Peyer's patch (tissue), 4 donors: ENCODE measurements at regions not wholly inside any gene's neighbourhood (a gene's known extent, or its start where the extent isn't known, plus 50 kb on each side); places are given as distances from the start of the nearest gene placed in this dataset.

Source experiments
- DNase-seq, 3 donors: peaks; one replicate each; pipeline ENCODE4 v3.0.0-alpha.2; 2017 to 2019
- H3K27ac ChIP-seq, 4 donors: fragments of 200-600 bp; sonication (generic); one replicate each; pipeline ENCODE4 v1.5.1; 2016 to 2019
- H3K27me3 ChIP-seq, 2 donors: fragments of 200-600 bp; sonication (generic); one replicate each; pipeline ENCODE4 v1.5.1; 2019
- H3K36me3 ChIP-seq, 3 donors: fragments of 200-600 bp; sonication (generic); one replicate each; pipeline ENCODE4 v1.5.1; 2016 to 2019
- H3K4me1 ChIP-seq, 4 donors: fragments of 200-600 bp; sonication (generic); one replicate each; pipeline ENCODE4 v1.5.1; 2016 to 2019
- H3K4me3 ChIP-seq, 4 donors: fragments of 200-600 bp; sonication (generic); 1 replicate in 3 of 4; 2 replicates in 1 of 4; pipeline ENCODE4 v1.5.1; 2016 to 2019; ENCODE audit warnings: mild to moderate bottlenecking in 1 of 4
- H3K9me3 ChIP-seq, 4 donors: fragments of 200-600 bp; sonication (generic); one replicate each; pipeline ENCODE4 v1.5.1; 2016 to 2019; ENCODE audit warnings: mild to moderate bottlenecking in 1 of 4
- CTCF ChIP-seq, 6 experiments: fragments of 450-650 bp in 4 of 6; fragments of 200-600 bp in 2 of 6; sonication (generic) in 1 of 6; IDR thresholded peaks; one replicate each; pipeline ENCODE4 v1.5.1; 2017 to 2019; ENCODE audit warnings: antibody characterized with exemption in 6 of 6, mild to moderate bottlenecking in 3 of 6, moderate library complexity in 1 of 6
- POLR2A ChIP-seq, 2 donors: fragments of 450-650 bp; IDR thresholded peaks; one replicate each; pipeline ENCODE4 v1.5.1; 2017; ENCODE audit warnings: antibody characterized with exemption in 2 of 2, mild to moderate bottlenecking in 2 of 2, moderate library complexity in 2 of 2

- Histone ChIP-seq H3K4me1 (no peaks in the 10 kb centered on the region), H3K27ac (no peak overlapping the region), H3K36me3 (no peaks in the 10 kb centered on the region), H3K9me3 (no peaks in the 10 kb centered on the region), H3K4me3 (no peak overlapping the region), H3K27me3 (no peaks in the 10 kb centered on the region)
- TF ChIP-seq CTCF (IDR thresholded peaks at IDR 0.05): no peak
- TF ChIP-seq POLR2A (IDR thresholded peaks at IDR 0.05): no peak
- DNase-seq: no peak
Measured at GRCh38 chrX:11929476-11929875, 171.4 kb downstream of the MSL3 start.

GRCh38 chrX:11932423-11932822, 174.4 kb downstream of the MSL3 start:
- Histone ChIP-seq H3K27ac (no peak overlapping the region), H3K4me1 (no peaks in the 10 kb centered on the region), H3K9me3 (no peaks in the 10 kb centered on the region), H3K36me3 (no peaks in the 10 kb centered on the region), H3K27me3 (no peaks in the 10 kb centered on the region), H3K4me3 (no peak overlapping the region)
- TF ChIP-seq CTCF (IDR thresholded peaks at IDR 0.05) (no peak), POLR2A (IDR thresholded peaks at IDR 0.05) (no peak)
- DNase-seq: no peak

- H3K9me3 ChIP-seq: no peaks in the 10 kb centered on the region
- H3K27ac ChIP-seq: no peak overlapping the region
- DNase-seq: no peak
- no peaks in the 10 kb centered on the region for H3K36me3 ChIP-seq
- H3K27me3 ChIP-seq: no peaks in the 10 kb centered on the region
- no peak overlapping the region for H3K4me3 ChIP-seq
- H3K4me1 ChIP-seq: no peaks in the 10 kb centered on the region
- TF ChIP-seq CTCF (IDR thresholded peaks at IDR 0.05): no peak
- no peak for TF ChIP-seq POLR2A (IDR thresholded peaks at IDR 0.05)
Measured at GRCh38 chrX:11934089-11934488, 176.1 kb downstream of the MSL3 start.

- DNase-seq: no peak
- no peaks in the 10 kb centered on the region for H3K27me3 ChIP-seq
- H3K4me1 ChIP-seq: no peaks in the 10 kb centered on the region
- H3K27ac ChIP-seq: no peak overlapping the region
- no peaks in the 10 kb centered on the region for H3K9me3 ChIP-seq
- no peak overlapping the region for H3K4me3 ChIP-seq
- TF ChIP-seq POLR2A (IDR thresholded peaks at IDR 0.05): no peak
- H3K36me3 ChIP-seq: no peaks in the 10 kb centered on the region
Measured at GRCh38 chrX:11941571-11941970, 183.5 kb downstream of the MSL3 start.

- H3K36me3 ChIP-seq: no peaks in the 10 kb centered on the region
- no peak for DNase-seq
- no peak for TF ChIP-seq POLR2A (IDR thresholded peaks at IDR 0.05)
- TF ChIP-seq CTCF (IDR thresholded peaks at IDR 0.05): no peak
- H3K27ac ChIP-seq: no peak overlapping the region
- no peaks in the 10 kb centered on the region for H3K27me3 ChIP-seq
- no peaks in the 10 kb centered on the region for H3K9me3 ChIP-seq
- H3K4me3 ChIP-seq: no peak overlapping the region
- H3K4me1 ChIP-seq: no peaks in the 10 kb centered on the region
Measured at GRCh38 chrX:11944501-11944900, 186.5 kb downstream of the MSL3 start.

GRCh38 chrX:11949291-11949690, 189.0 kb upstream of the FRMPD4 start:
- H3K9me3 ChIP-seq: no peaks in the 10 kb centered on the region
- DNase-seq: no peak
- H3K4me1 ChIP-seq: no peaks in the 10 kb centered on the region
- no peak overlapping the region for H3K27ac ChIP-seq
- no peak overlapping the region for H3K4me3 ChIP-seq
- TF ChIP-seq POLR2A (IDR thresholded peaks at IDR 0.05): no peak
- TF ChIP-seq CTCF (IDR thresholded peaks at IDR 0.05): no peak
- no peaks in the 10 kb centered on the region for H3K27me3 ChIP-seq
- no peaks in the 10 kb centered on the region for H3K36me3 ChIP-seq
